ENCODE measurements at regions not wholly inside any gene's neighbourhood (a gene's known extent, or its start where the extent isn't known, plus 50 kb on each side); places are given as distances from the start of the nearest gene placed in this dataset.

DNA sequence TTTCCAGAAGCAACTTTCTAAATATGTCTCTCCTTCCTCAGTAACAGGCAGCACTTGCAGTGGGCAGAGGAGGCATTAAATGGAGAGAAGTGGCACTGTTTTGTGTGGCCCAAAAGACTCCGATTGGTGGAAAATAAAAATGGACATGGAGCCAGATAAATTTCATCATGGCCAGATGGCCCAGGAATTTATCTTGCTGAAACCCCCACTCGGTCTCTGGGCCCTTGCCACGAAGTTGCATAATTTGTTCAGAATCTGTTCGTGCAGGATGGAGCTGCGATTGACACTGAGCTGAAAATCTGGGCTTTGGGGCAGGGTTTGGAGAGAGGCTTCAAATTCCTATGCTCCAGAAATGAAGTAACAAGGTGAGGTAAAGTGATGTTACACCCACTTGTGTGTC lies 65.5 kb downstream of the C11orf91 start:
- TF ChIP-seq POLR2A (IDR thresholded peaks at IDR 0.05) = no peak
- TF ChIP-seq, protein P1, sequence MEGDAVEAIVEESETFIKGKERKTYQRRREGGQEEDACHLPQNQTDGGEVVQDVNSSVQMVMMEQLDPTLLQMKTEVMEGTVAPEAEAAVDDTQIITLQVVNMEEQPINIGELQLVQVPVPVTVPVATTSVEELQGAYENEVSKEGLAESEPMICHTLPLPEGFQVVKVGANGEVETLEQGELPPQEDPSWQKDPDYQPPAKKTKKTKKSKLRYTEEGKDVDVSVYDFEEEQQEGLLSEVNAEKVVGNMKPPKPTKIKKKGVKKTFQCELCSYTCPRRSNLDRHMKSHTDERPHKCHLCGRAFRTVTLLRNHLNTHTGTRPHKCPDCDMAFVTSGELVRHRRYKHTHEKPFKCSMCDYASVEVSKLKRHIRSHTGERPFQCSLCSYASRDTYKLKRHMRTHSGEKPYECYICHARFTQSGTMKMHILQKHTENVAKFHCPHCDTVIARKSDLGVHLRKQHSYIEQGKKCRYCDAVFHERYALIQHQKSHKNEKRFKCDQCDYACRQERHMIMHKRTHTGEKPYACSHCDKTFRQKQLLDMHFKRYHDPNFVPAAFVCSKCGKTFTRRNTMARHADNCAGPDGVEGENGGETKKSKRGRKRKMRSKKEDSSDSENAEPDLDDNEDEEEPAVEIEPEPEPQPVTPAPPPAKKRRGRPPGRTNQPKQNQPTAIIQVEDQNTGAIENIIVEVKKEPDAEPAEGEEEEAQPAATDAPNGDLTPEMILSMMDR (IDR thresholded peaks at IDR 0.05) = no peak
